ENCODE measurements at regions not wholly inside any gene's neighbourhood (a gene's known extent, or its start where the extent isn't known, plus 50 kb on each side); places are given as distances from the start of the nearest gene placed in this dataset.

GRCh38 chr4:114310296-114310925 is 288.2 kb upstream of the UGT8 start:
- TF ChIP-seq POLR2A (IDR thresholded peaks at IDR 0.05) (no peak), CTCF (IDR thresholded peaks at IDR 0.05) (no peak)

Measured in body of pancreas (tissue), 4 donors.